ENCODE measurements at regions not wholly inside any gene's neighbourhood (a gene's known extent, or its start where the extent isn't known, plus 50 kb on each side); places are given as distances from the start of the nearest gene placed in this dataset.

GRCh38 chr13:58998716-58999115 lies 1165.0 kb downstream of the DIAPH3 start:
- Histone ChIP-seq H3K27me3 (replicated peaks; ENCODE audit: insufficient read depth) (no peaks in the 10 kb centered on the region), H3K4me3 (no peak overlapping the region), H3K36me3 (no peaks in the 10 kb centered on the region), H3K9me3 (no peaks in the 10 kb centered on the region), H3K27ac (no peak overlapping the region), H3K4me1 (replicated peaks) (no peaks in the 10 kb centered on the region)
- intact Hi-C loops (cut with DNase I): no loop called here
- TF ChIP-seq, protein P1, sequence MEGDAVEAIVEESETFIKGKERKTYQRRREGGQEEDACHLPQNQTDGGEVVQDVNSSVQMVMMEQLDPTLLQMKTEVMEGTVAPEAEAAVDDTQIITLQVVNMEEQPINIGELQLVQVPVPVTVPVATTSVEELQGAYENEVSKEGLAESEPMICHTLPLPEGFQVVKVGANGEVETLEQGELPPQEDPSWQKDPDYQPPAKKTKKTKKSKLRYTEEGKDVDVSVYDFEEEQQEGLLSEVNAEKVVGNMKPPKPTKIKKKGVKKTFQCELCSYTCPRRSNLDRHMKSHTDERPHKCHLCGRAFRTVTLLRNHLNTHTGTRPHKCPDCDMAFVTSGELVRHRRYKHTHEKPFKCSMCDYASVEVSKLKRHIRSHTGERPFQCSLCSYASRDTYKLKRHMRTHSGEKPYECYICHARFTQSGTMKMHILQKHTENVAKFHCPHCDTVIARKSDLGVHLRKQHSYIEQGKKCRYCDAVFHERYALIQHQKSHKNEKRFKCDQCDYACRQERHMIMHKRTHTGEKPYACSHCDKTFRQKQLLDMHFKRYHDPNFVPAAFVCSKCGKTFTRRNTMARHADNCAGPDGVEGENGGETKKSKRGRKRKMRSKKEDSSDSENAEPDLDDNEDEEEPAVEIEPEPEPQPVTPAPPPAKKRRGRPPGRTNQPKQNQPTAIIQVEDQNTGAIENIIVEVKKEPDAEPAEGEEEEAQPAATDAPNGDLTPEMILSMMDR (IDR thresholded peaks at IDR 0.05): no peak
- TF ChIP-seq POLR2A (IDR thresholded peaks at IDR 0.05): no peak
- no peak for TF ChIP-seq POLR2AphosphoS5 (IDR thresholded peaks at IDR 0.05)
- 41% methylated on average over 2 of the region's 2 CpGs for WGBS
- no peak for DNase-seq (ENCODE audit: low spot score)

DNA sequence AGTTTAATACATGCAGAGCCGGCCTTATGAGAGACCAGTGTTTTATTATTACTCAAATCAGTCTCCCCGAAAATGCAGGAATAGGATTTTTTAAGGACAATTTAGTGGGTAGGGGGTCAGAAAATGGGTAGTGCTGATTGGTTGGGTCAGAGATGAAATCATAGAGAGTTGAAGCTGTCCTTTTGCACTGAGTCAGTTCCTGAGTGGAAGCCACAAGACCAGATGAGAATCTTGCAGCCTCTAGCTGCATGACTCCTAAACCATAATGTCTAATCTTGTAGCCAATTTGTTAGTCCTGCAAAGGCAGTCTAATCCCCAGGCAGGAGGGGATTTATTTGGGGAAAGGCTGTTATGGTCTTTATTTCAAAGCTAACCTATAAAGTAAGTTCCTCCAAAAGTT lies 1163.9 kb downstream of the DIAPH3 start:
- no peak overlapping the region for H3K4me3 ChIP-seq
- 92% methylated on average over 2 of the region's 2 CpGs for WGBS
- no peaks in the 10 kb centered on the region for H3K27me3 ChIP-seq (replicated peaks; ENCODE audit: insufficient read depth)
- H3K27ac ChIP-seq: no peak overlapping the region
- intact Hi-C loops (cut with DNase I): no loop called here
- H3K36me3 ChIP-seq: no peaks in the 10 kb centered on the region
- DNase-seq (ENCODE audit: low spot score): no peak
- TF ChIP-seq POLR2AphosphoS5 (IDR thresholded peaks at IDR 0.05) (no peak), POLR2A (IDR thresholded peaks at IDR 0.05) (no peak)
- TF ChIP-seq, protein P1 (IDR thresholded peaks at IDR 0.05): no peak
- no peaks in the 10 kb centered on the region for H3K4me1 ChIP-seq (replicated peaks)
- no peaks in the 10 kb centered on the region for H3K9me3 ChIP-seq

DNA sequence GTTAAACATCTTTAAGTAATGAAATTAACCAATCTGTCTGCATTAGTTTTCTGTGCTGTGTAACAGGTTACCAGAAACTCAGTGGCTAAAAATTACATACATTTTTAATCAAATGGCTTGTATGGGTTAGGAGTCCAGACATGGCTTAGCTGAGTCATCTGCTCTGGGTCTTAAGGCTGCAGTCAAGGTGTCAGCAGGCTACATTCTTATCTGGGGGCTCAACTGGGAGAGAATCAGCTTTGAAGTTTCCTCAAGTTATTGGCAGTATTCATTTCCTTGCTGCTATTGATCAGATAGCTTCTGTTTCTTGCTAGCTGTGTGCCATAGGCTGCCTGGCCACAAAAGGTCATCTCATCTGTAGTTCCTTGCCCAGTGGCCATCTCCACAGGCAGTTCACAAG lies 1163.0 kb downstream of the DIAPH3 start:
- Histone ChIP-seq H3K4me3 (no peak overlapping the region), H3K27ac (no peak overlapping the region), H3K36me3 (no peaks in the 10 kb centered on the region), H3K27me3 (replicated peaks; ENCODE audit: insufficient read depth) (no peaks in the 10 kb centered on the region), H3K9me3 (no peaks in the 10 kb centered on the region), H3K4me1 (replicated peaks) (no peaks in the 10 kb centered on the region)
- intact Hi-C loops (cut with DNase I): no loop called here
- no peak for DNase-seq (ENCODE audit: low spot score)
- TF ChIP-seq, protein P1 (IDR thresholded peaks at IDR 0.05): no peak
- no peak for TF ChIP-seq POLR2AphosphoS5 (IDR thresholded peaks at IDR 0.05)
- TF ChIP-seq POLR2A (IDR thresholded peaks at IDR 0.05): no peak

- WGBS: 80% methylated on average over 11 of the region's 11 CpGs
- intact Hi-C loops (cut with DNase I): no loop called here
- no peak for TF ChIP-seq POLR2A (IDR thresholded peaks at IDR 0.05)
- no peak for TF ChIP-seq POLR2AphosphoS5 (IDR thresholded peaks at IDR 0.05)
- TF ChIP-seq, protein P1 (IDR thresholded peaks at IDR 0.05): no peak
Observed at GRCh38 chr13:59012731-59013130, 1151.0 kb downstream of the DIAPH3 start.

DNA sequence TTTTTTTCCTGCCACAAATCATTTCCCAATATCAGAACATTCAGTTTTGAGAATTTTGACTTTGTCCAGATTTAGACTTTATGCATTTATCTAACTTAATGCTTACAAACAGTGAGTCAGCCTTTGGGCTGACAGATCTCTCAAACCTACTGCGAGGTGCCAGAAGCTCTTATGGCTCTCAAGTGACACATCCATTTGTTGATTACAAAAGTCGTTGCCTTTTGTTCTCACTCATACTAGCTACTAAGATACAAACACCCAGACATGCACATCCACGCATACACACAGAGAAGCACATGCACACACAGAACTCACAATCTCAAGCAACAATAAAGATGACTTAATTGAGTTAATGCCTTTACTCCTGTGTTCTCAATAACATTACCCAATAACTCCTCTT lies 1147.5 kb downstream of the DIAPH3 start:
- Histone ChIP-seq H3K9me3 (no peaks in the 10 kb centered on the region), H3K4me3 (no peak overlapping the region), H3K4me1 (replicated peaks) (no peaks in the 10 kb centered on the region), H3K27me3 (replicated peaks; ENCODE audit: insufficient read depth) (no peaks in the 10 kb centered on the region), H3K36me3 (no peaks in the 10 kb centered on the region), H3K27ac (no peak overlapping the region)
- DNase-seq (ENCODE audit: low spot score): no peak
- WGBS: 74% methylated on average over 3 of the region's 3 CpGs
- TF ChIP-seq, protein P1 (IDR thresholded peaks at IDR 0.05): no peak
- TF ChIP-seq POLR2AphosphoS5 (IDR thresholded peaks at IDR 0.05) (no peak), POLR2A (IDR thresholded peaks at IDR 0.05) (no peak)
- intact Hi-C loops (cut with DNase I): no loop called here

More at GRCh38 chr13:59012731-59013130, 1151.0 kb downstream of the DIAPH3 start:
- Histone ChIP-seq H3K36me3 (no peaks in the 10 kb centered on the region), H3K9me3 (no peaks in the 10 kb centered on the region), H3K27ac (no peak overlapping the region), H3K4me3 (no peak overlapping the region), H3K27me3 (replicated peaks; ENCODE audit: insufficient read depth) (no peaks in the 10 kb centered on the region), H3K4me1 (replicated peaks) (no peaks in the 10 kb centered on the region)
- DNase-seq (ENCODE audit: low spot score): no peak

Measured in prostate gland (tissue), 2 donors.